ENCODE measurements at regions not wholly inside any gene's neighbourhood (a gene's known extent, or its start where the extent isn't known, plus 50 kb on each side); places are given as distances from the start of the nearest gene placed in this dataset.

GRCh38 chr11:129324533-129325175 lies 51.0 kb upstream of the BARX2 start (continued):
- TF ChIP-seq ZNF580 (CRISPR knock-in tag; IDR thresholded peaks at IDR 0.05; ENCODE audit: borderline replicate concordance, low read depth) = no peak
- 0 out of 2 replicates have a peak, but pooled peaks have one; percentile 59 for TF ChIP-seq ZNF276 (CRISPR knock-in tag; IDR thresholded peaks at IDR 0.05; ENCODE audit: low read depth)
- no peak for TF ChIP-seq ZNF670 (CRISPR knock-in tag; IDR thresholded peaks at IDR 0.05; ENCODE audit: borderline replicate concordance)
- no peak for TF ChIP-seq ZBTB20 (CRISPR knock-in tag; IDR thresholded peaks at IDR 0.05; ENCODE audit: borderline replicate concordance, low read depth)
- peak; percentile 79; the same call in 1 of the 2 replicates for TF ChIP-seq SIN3A (IDR thresholded peaks at IDR 0.05; ENCODE audit: borderline replicate concordance, low read depth, low read length)
- TF ChIP-seq ZBTB8A (CRISPR knock-in tag; IDR thresholded peaks at IDR 0.05; ENCODE audit: borderline replicate concordance, low read depth) = no peak
- TF ChIP-seq ZNF407 (CRISPR knock-in tag; IDR thresholded peaks at IDR 0.05; ENCODE audit: not compliant biosample characterization) = no peak
- no peak for TF ChIP-seq ZNF317 (CRISPR knock-in tag; IDR thresholded peaks at IDR 0.05)
- TF ChIP-seq ETV6 (CRISPR knock-in tag; conservative IDR thresholded peaks at IDR 0.05) = no peak
- no peak for TF ChIP-seq SMARCE1 (IDR thresholded peaks at IDR 0.05; ENCODE audit: borderline replicate concordance)
- TF ChIP-seq ZBTB44 (CRISPR knock-in tag; IDR thresholded peaks at IDR 0.05) = no peak
- no peak for TF ChIP-seq SRSF4 (IDR thresholded peaks at IDR 0.05; ENCODE audit: low read depth, low read length, poor library complexity, severe bottlenecking)
- no peak for TF ChIP-seq DMTF1 (CRISPR knock-in tag; IDR thresholded peaks at IDR 0.05)
- peak; percentile 90 for TF ChIP-seq TGIF2 (CRISPR knock-in tag; IDR thresholded peaks at IDR 0.05)

All from HepG2 (cell line).